Right lobe of liver (tissue), 6 donors: ENCODE measurements at regions not wholly inside any gene's neighbourhood (a gene's known extent, or its start where the extent isn't known, plus 50 kb on each side); places are given as distances from the start of the nearest gene placed in this dataset.

Experiments used
- ATAC-seq, 4 donors: fragments of 200-7000 bp; cut with Tn5 transposase; one replicate each; pipeline ENCODE4 v1.9.1; 2020; ENCODE audit warnings: mild to moderate bottlenecking in 4 of 4, moderate library complexity in 4 of 4
- DNase-seq, 3 donors: peaks; one replicate each; pipeline ENCODE4 v3.0.0-alpha.2; 2020
- H3K27ac ChIP-seq, 3 donors: fragments of 200-600 bp; one replicate each; pipeline ENCODE4 v1.8.0; 2022
- H3K27me3 ChIP-seq, 2 donors: fragments of 200-600 bp; one replicate each; pipeline ENCODE4 v1.8.0; 2022
- H3K36me3 ChIP-seq, 4 donors: fragments of 200-600 bp; sonication (generic) in 1 of 4; one replicate each; pipeline versions ENCODE4 v1.5.1 to v1.8.0; 2017 to 2022; ENCODE audit warnings: control low read depth in 1 of 4
- H3K4me1 ChIP-seq, 4 donors: fragments of 200-600 bp; sonication (generic) in 1 of 4; one replicate each; pipeline versions ENCODE4 v1.5.1 to v1.8.0; 2017 to 2022; ENCODE audit warnings: control low read depth in 1 of 4
- H3K4me3 ChIP-seq, 3 donors: fragments of 200-600 bp; one replicate each; pipeline ENCODE4 v1.8.0; 2022
- H3K9me3 ChIP-seq, 4 donors: fragments of 200-600 bp; sonication (generic) in 1 of 4; one replicate each; pipeline versions ENCODE4 v1.5.1 to v1.8.0; 2017 to 2022; ENCODE audit warnings: control low read depth in 1 of 4
- CTCF ChIP-seq, 4 donors: fragments of 200-600 bp in 3 of 4; fragments of 450-650 bp in 1 of 4; IDR thresholded peaks; one replicate each; pipeline versions ENCODE4 v1.5.1 to v1.8.0; 2016 to 2022; ENCODE audit warnings: antibody characterized with exemption in 4 of 4, mild to moderate bottlenecking in 2 of 4
- POLR2A ChIP-seq: fragments of 450-650 bp; IDR thresholded peaks from one replicate; pipeline ENCODE4 v1.6.1; 2017; ENCODE audit warnings: antibody characterized with exemption, mild to moderate bottlenecking
- WGBS: methylation state at CpG from one replicate; pipeline ENCODE4 v1.1.6; 2018; ENCODE audit warnings: low coverage, low lambda C conversion rate; ENCODE audit not compliant: insufficient coverage; ENCODE audit errors: missing lambda C conversion rate; 5-methylcytosine and 5-hydroxymethylcytosine counted together
- intact Hi-C, 2 donors: fragments of 100-400 bp; cut with DNase I; formaldehyde crosslinking; loops; one replicate each; pipeline versions ENCODE4 v1.11.2 to v1.14.1; 2022
- donor health status: DM: no; HTN: yes; CAD: no.
- donor health status: DM: no; HTN: no; CAD: no.
- donor health status: DM: no; HTN: no; CAD: no.
- donor health status: DM: no; HTN: yes; CAD: no.
- donor health status: DM: no; HTN: yes; CAD: no.

GRCh38 chr16:26189536-26189935 is 497.8 kb downstream of the HS3ST4 start:
- ATAC-seq (no peak), DNase-seq (no peak)
- 14% methylated on average over 6 of the region's 6 CpGs for WGBS
- no peaks in the 10 kb centered on the region for H3K27me3 ChIP-seq
- no peaks in the 10 kb centered on the region for H3K4me1 ChIP-seq
- no peak overlapping the region for H3K27ac ChIP-seq
- H3K4me3 ChIP-seq: no peak overlapping the region
- no peaks in the 10 kb centered on the region for H3K36me3 ChIP-seq
- no peak for TF ChIP-seq POLR2A
- intact Hi-C loops: no loop called here
- H3K9me3 ChIP-seq: no peaks in the 10 kb centered on the region

GRCh38 chr16:26194526-26194925 is 502.8 kb downstream of the HS3ST4 start:
- Histone ChIP-seq H3K36me3 (no peaks in the 10 kb centered on the region), H3K27me3 (no peaks in the 10 kb centered on the region), H3K4me3 (no peak overlapping the region), H3K27ac (no peak overlapping the region), H3K4me1 (no peaks in the 10 kb centered on the region), H3K9me3 (no peaks in the 10 kb centered on the region)
- DNase-seq (no peak), ATAC-seq (no peak)
- WGBS: 81% methylated on average over 3 of the region's 3 CpGs
- intact Hi-C loops: no loop called here
- no peak for TF ChIP-seq POLR2A
- no peak for TF ChIP-seq CTCF (IDR thresholded peaks at IDR 0.05)

GRCh38 chr16:26195225-26195624 is 503.5 kb downstream of the HS3ST4 start:
- no peak overlapping the region for H3K4me3 ChIP-seq
- ATAC-seq (no peak), DNase-seq (no peak)
- 56% methylated on average over 3 of the region's 3 CpGs for WGBS
- intact Hi-C loops: no loop called here
- no peaks in the 10 kb centered on the region for H3K9me3 ChIP-seq
- H3K4me1 ChIP-seq: no peaks in the 10 kb centered on the region
- TF ChIP-seq CTCF (IDR thresholded peaks at IDR 0.05) (no peak), POLR2A (no peak)
- H3K36me3 ChIP-seq: no peaks in the 10 kb centered on the region
- no peaks in the 10 kb centered on the region for H3K27me3 ChIP-seq
- no peak overlapping the region for H3K27ac ChIP-seq

GRCh38 chr16:26196310-26196709 is 504.6 kb downstream of the HS3ST4 start:
- DNase-seq (no peak), ATAC-seq (no peak)
- no peak overlapping the region for H3K27ac ChIP-seq
- whole genome bisulfite sequencing: 48% methylated on average over 3 of the region's 3 CpGs
- no peaks in the 10 kb centered on the region for H3K36me3 ChIP-seq
- no peaks in the 10 kb centered on the region for H3K9me3 ChIP-seq
- TF ChIP-seq CTCF (IDR thresholded peaks at IDR 0.05) (no peak), POLR2A (no peak)
- intact Hi-C loops: no loop called here
- no peaks in the 10 kb centered on the region for H3K27me3 ChIP-seq
- no peak overlapping the region for H3K4me3 ChIP-seq
- no peaks in the 10 kb centered on the region for H3K4me1 ChIP-seq

- 32% methylated on average over 2 of the region's 2 CpGs for WGBS
- Histone ChIP-seq H3K9me3 (no peaks in the 10 kb centered on the region), H3K4me3 (no peak overlapping the region), H3K36me3 (no peaks in the 10 kb centered on the region), H3K27me3 (no peaks in the 10 kb centered on the region), H3K27ac (no peak overlapping the region), H3K4me1 (no peaks in the 10 kb centered on the region)
- intact Hi-C loops: no loop called here
- no peak for TF ChIP-seq POLR2A
- TF ChIP-seq CTCF (IDR thresholded peaks at IDR 0.05): no peak
- DNase-seq (no peak), ATAC-seq (no peak)
Measured at GRCh38 chr16:26196802-26197201, 505.0 kb downstream of the HS3ST4 start.
